ENCODE measurements at regions not wholly inside any gene's neighbourhood (a gene's known extent, or its start where the extent isn't known, plus 50 kb on each side); places are given as distances from the start of the nearest gene placed in this dataset.
"Not testable (repeated sequence)": the region's sequence is repeated elsewhere in the genome, so short reads cannot be mapped to it uniquely, and the experiment has no call there.

DNA sequence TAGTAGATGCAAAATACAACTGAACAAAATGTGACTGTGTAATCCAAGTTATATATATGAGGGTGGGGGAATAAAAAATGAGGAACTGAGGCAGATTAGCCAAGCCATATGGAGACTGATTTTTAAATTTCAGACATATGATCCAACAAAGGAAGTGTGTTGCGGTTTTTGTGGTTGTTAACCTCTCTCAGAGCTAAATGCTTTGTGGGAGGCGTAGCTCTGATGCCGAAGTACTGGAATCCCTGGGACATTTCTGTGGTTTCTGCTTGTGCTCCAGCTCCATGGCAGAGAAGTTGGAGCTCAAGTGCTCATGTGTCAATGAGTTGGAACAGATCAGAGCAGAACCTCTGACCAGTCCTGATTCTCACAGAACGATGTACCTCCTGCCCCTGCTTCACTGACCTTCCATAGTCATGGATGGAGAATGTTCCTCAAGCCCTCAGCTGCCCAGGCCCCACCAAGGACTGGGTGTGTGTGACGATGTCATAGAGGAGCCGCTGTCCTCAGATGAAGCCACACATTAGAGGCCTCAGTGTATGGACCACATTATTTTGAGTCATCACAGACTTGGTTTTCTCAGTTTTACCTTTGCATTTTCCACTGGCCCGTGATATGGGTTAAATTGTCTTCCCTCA, 107.6 kb downstream of the SOX1 start:
- DNase-seq (ENCODE audit: low spot score) = no peak

GRCh38 chr13:112175162-112176075, 108.5 kb downstream of the SOX1 start:
- DNase-seq (ENCODE audit: low spot score) = no peak

DNA sequence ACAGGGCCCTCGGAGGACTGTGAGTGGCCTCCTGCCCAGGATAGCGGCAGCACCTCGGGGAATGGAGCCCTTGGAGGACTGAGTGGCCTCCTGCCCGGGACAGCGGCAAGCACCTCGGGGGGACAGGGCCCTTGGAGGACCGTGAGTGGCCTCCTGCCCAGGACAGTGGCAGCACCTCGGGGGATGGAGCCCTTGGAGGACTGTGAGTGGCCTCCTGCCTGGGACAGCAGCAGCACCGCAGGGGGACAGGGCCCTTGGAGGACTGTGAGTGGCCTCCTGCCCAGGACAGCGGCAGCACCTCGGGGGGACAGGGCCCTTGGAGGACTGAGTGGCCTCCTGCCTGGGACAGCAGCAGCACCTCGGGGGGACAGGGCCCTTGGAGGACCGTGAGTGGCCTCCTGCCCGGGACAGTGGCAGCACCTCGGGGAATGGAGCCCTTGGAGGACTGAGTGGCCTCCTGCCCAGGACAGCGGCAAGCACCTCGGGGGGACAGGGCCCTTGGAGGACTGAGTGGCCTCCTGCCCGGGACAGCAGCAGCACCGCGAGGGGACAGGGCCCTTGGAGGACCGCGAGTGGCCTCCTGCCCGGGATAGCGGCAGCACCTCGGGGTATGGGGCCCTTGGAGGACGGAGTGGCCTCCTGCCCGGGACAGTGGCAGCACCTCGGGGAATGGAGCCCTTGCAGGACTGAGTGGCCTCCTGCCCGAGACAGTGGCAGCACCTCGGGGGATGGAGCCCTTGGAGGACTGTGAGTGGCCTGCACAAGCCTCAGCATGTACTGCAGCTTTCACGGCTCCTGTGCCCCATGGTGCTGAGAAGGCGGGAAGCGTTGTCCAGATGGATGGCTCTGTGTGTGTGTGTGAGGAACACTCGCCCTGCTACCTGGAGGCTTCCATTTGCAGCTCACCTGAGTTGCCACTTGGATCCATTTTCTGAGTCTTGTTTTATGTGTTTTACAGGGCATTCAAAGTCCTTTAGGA, 109.5 kb downstream of the SOX1 start:
- DNase-seq (ENCODE audit: low spot score) = not testable (repeated sequence)

GRCh38 chr13:112177450-112178288, 110.7 kb downstream of the SOX1 start:
- no peak for DNase-seq (ENCODE audit: low spot score)

DNA sequence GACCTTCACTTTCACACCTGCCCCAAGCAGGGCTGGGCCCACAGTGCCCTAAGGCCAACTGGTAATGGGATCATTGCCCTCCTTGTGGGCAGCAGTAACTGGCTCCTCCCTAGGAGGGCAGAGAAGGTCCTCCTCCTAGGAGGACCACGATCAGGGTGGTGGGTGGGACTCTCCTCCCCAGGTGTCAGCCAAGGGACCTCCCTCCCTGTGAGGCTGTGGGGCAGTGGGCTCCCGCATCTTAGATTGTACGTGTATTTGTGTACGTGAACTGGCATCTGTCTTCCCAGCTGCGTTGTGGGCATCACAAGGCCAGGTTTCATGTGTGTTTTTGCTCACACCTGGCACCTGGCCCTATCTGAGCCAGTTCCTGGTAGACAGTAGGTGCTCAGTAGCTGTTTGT, 111.8 kb downstream of the SOX1 start:
- no peak for DNase-seq (ENCODE audit: low spot score)

DNA sequence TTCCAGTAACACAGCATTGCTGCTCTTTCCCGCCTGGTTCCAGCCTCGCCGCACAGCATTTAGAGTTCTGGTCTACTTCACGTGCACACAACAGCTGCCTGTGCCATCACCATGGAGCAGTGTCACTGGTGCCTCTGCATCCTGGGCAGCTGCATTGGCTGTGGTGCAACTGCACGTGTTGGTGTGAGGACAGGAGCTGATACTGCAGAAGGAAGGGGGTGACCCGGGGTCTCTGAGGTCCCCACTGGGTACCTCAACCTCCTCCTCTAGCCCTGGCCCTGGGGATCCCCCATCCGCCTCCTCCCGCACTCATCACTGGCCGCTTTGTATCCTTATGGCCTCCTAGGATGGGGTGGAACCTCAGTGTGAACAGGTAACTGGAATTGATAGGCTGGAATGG, 112.5 kb downstream of the SOX1 start:
- DNase-seq (ENCODE audit: low spot score) = no peak

DNA sequence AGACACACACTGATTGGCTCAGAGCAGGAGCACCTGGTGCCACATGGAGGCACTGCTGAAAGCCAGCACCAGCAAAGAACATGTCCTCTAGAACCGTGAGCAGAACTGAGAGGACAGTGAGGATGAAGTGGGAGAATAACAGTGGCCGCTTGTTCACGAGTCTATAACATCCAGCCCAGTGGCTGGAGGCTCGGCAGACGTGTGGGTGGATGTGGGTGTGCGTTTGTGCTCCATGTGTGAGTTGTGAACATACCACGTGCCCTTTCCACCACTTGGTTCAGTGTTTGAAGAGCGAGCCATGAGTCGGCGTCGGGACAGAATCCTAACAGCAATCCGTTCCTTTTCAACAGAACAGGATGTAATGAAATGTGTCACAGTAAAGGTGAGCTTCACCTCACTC, 113.0 kb downstream of the SOX1 start:
- no peak for DNase-seq (ENCODE audit: low spot score)

GRCh38 chr13:112181336-112182067, 114.6 kb downstream of the SOX1 start:
- DNase-seq (ENCODE audit: low spot score) = no peak

- DNase-seq (ENCODE audit: low spot score) = no peak
Observed at GRCh38 chr13:112182251-112182650, 115.3 kb downstream of the SOX1 start.

DNA sequence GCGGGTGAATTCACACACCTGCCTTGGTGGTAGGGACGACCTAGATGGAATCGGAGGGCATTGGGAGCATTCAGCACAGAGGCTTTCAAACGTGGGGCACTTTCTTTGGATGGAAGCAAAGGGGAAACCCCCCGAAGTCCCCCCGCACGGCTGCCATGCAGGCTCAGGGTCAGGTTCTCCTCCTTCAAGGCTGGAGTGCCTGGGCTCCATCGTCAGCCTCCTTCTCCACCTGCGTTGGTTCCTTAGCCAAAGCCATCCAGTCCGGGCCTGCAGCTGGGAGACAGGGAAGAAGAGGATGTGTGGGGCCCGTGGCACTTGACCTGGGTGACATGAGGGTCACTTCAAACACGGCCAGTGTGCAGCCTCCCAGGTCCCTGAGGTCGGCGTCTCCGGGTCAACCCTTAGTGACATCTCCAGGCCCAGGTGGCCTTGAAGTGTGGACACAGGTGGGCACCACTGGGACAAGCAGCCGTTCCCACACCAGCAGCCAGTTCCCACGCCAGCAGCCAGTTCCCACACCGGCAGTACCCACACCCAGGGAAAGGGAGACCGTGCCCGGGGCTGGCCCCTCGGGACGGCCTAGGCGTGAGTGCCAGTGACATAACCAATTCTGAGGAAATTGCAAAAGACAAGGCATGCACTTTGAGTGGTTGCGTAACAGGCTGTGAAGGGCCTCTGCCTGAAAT, 116.0 kb downstream of the SOX1 start:
- DNase-seq (ENCODE audit: low spot score) = peak; percentile 37

- no peak for DNase-seq (ENCODE audit: low spot score)
Observed at GRCh38 chr13:112183532-112184090, 116.7 kb downstream of the SOX1 start.

DNA sequence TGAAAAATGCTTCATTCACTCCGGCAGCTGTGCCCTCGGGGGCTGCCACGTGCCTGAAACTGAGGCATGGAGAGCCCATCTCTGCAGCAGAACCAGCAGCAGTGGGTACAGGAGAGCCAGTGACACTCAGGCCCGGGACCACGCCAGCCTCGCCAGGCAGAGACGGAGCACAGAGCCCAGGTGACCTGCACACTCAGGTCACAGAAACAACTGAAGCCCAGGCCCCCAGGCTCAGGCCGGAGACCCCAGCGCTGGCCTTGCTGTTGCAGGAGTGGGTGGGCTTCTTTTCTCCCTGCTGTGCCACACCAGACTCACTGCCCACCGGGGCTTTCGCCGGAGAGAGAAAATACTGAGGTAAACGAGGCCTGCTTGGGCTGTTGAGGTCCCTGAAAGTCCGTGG, 117.3 kb downstream of the SOX1 start:
- DNase-seq (ENCODE audit: low spot score) = no peak

- no peak for DNase-seq (ENCODE audit: low spot score)
Observed at GRCh38 chr13:112184851-112185371, 118.0 kb downstream of the SOX1 start.

DNA sequence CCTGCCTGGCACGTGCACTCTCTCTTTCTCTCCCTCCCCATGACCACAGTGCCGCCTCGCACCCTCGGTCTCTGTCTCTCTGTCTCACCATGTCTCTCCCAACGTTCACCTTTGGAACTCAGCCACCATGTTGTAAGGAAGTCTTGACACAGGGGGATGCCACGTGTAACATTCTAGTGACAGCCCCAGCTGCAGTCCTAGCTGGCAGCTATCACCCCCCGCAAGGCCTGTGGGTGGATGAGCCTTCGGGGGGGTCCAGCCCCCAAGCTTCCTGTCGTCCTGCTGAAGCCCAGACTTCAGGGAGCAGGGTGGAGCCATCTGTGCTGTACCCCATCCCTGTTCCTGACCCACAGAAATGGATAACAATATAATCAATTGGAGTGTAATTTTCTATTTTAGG, 118.5 kb downstream of the SOX1 start:
- no peak for DNase-seq (ENCODE audit: low spot score)

- no peak for DNase-seq (ENCODE audit: low spot score)
Observed at GRCh38 chr13:112186091-112186490, 119.1 kb downstream of the SOX1 start.

GRCh38 chr13:112187527-112188297, 120.8 kb downstream of the SOX1 start:
- DNase-seq (ENCODE audit: low spot score) = no peak

DNA sequence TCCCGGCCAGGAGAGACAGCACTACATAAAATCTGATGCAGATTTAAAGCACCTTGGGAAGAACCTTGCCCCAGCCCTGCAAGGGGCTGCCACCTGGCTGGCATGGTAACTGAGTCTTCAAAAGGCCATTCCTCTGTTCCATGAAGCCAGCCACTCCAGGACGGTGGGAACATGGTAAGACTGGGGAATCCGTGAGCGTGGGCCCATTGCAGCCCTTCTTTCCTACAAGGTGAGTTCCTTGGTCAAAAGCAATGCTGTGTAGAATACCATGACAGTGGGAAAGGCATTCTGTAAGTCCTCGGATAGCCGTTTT, 121.3 kb downstream of the SOX1 start:
- no peak for DNase-seq (ENCODE audit: low spot score)

GRCh38 chr13:112193463-112194166, 126.7 kb downstream of the SOX1 start:
- no peak for DNase-seq (ENCODE audit: low spot score)

All from HuH-7 (cell line).